ENCODE measurements at regions not wholly inside any gene's neighbourhood (a gene's known extent, or its start where the extent isn't known, plus 50 kb on each side); places are given as distances from the start of the nearest gene placed in this dataset.

DNA sequence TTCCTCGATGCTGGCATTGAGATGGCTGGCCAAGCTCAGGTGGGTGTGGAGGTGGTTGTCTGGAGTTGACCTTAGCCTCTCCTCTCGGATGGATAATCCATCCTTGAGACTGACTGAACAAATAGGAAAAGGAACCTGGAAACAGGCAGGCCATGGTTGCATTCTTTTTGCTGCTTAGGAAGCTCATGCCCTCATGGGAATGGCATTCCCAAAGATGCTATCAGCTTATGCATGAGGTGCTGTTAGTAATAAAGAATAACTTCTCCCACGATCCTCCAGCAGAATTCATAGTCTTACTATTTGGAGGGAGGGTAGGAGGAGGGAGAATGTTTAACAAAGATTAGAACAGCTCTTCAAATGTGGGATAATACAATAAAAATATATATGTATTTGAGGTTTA, 303.0 kb upstream of the TPM1 start:
- TF ChIP-seq, protein P1, sequence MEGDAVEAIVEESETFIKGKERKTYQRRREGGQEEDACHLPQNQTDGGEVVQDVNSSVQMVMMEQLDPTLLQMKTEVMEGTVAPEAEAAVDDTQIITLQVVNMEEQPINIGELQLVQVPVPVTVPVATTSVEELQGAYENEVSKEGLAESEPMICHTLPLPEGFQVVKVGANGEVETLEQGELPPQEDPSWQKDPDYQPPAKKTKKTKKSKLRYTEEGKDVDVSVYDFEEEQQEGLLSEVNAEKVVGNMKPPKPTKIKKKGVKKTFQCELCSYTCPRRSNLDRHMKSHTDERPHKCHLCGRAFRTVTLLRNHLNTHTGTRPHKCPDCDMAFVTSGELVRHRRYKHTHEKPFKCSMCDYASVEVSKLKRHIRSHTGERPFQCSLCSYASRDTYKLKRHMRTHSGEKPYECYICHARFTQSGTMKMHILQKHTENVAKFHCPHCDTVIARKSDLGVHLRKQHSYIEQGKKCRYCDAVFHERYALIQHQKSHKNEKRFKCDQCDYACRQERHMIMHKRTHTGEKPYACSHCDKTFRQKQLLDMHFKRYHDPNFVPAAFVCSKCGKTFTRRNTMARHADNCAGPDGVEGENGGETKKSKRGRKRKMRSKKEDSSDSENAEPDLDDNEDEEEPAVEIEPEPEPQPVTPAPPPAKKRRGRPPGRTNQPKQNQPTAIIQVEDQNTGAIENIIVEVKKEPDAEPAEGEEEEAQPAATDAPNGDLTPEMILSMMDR (conservative IDR thresholded peaks at IDR 0.05; ENCODE audit: low read depth, low read length) = no peak
- no peak for TF ChIP-seq EZH2 (IDR thresholded peaks at IDR 0.05; ENCODE audit: borderline replicate concordance, low read depth, low read length, poor library complexity, severe bottlenecking)

Measured in A673 (cell line).